ENCODE measurements at regions not wholly inside any gene's neighbourhood (a gene's known extent, or its start where the extent isn't known, plus 50 kb on each side); places are given as distances from the start of the nearest gene placed in this dataset.
A peak's percentile ranks its signal among the peaks of the same experiment; 100 is the strongest.

GRCh38 chr2:204078003-204078698 is 141.6 kb downstream of the ICOS start:
- in situ Hi-C loops (cut with HindIII; ENCODE audit: low pct_unique_long_range_greater_than_20kb, low sequenced_read_pairs), result no loop called here
- no peak for DNase-seq (ENCODE audit: low read depth, low spot score)

- DNase-seq (ENCODE audit: low read depth, low spot score), result no peak
- in situ Hi-C loops (cut with HindIII; ENCODE audit: low pct_unique_long_range_greater_than_20kb, low sequenced_read_pairs), result no loop called here
These were observed 145.2 kb downstream of the ICOS start for GRCh38 chr2:204081487-204082425.

- in situ Hi-C loops (cut with HindIII; ENCODE audit: low pct_unique_long_range_greater_than_20kb, low sequenced_read_pairs), result no loop called here
These were observed 149.6 kb downstream of the ICOS start for GRCh38 chr2:204086167-204086566.

GRCh38 chr2:204089105-204089504 is 152.5 kb downstream of the ICOS start:
- DNase-seq (ENCODE audit: low read depth, low spot score), result no peak
- in situ Hi-C loops (cut with HindIII; ENCODE audit: low pct_unique_long_range_greater_than_20kb, low sequenced_read_pairs), result no loop called here

More at GRCh38 chr2:204086167-204086566, 149.6 kb downstream of the ICOS start:
- no peak for DNase-seq (ENCODE audit: low read depth, low spot score)

- DNase-seq (ENCODE audit: low read depth, low spot score), result no peak
- in situ Hi-C loops (cut with HindIII; ENCODE audit: low pct_unique_long_range_greater_than_20kb, low sequenced_read_pairs), result no loop called here
These were observed 153.0 kb downstream of the ICOS start for GRCh38 chr2:204089574-204089973.

- DNase-seq (ENCODE audit: low read depth, low spot score), result no peak
- in situ Hi-C loops (cut with HindIII; ENCODE audit: low pct_unique_long_range_greater_than_20kb, low sequenced_read_pairs), result no loop called here
These were observed 153.5 kb downstream of the ICOS start for GRCh38 chr2:204090021-204090420.

- DNase-seq (ENCODE audit: low read depth, low spot score), result no peak
- in situ Hi-C loops (cut with HindIII; ENCODE audit: low pct_unique_long_range_greater_than_20kb, low sequenced_read_pairs), result no loop called here
These were observed 168.2 kb downstream of the ICOS start for GRCh38 chr2:204104811-204105210.

- in situ Hi-C loops (cut with HindIII; ENCODE audit: low pct_unique_long_range_greater_than_20kb, low sequenced_read_pairs), result no loop called here
- DNase-seq (ENCODE audit: low read depth, low spot score), result peak; percentile 63
These were observed 171.8 kb downstream of the ICOS start for GRCh38 chr2:204108330-204108751.

- in situ Hi-C loops (cut with HindIII; ENCODE audit: low pct_unique_long_range_greater_than_20kb, low sequenced_read_pairs), result no loop called here
- DNase-seq (ENCODE audit: low read depth, low spot score), result no peak
These were observed 172.3 kb downstream of the ICOS start for GRCh38 chr2:204108781-204109295.

GRCh38 chr2:204109681-204110080 is 173.1 kb downstream of the ICOS start:
- DNase-seq (ENCODE audit: low read depth, low spot score), result no peak
- in situ Hi-C loops (cut with HindIII; ENCODE audit: low pct_unique_long_range_greater_than_20kb, low sequenced_read_pairs), result no loop called here

- DNase-seq (ENCODE audit: low read depth, low spot score), result no peak
- in situ Hi-C loops (cut with HindIII; ENCODE audit: low pct_unique_long_range_greater_than_20kb, low sequenced_read_pairs), result no loop called here
These were observed 173.8 kb downstream of the ICOS start for GRCh38 chr2:204110338-204110741.

- in situ Hi-C loops (cut with HindIII; ENCODE audit: low pct_unique_long_range_greater_than_20kb, low sequenced_read_pairs), result no loop called here
- no peak for DNase-seq (ENCODE audit: low read depth, low spot score)
These were observed 174.4 kb downstream of the ICOS start for GRCh38 chr2:204110751-204111516.

- no peak for DNase-seq (ENCODE audit: low read depth, low spot score)
- in situ Hi-C loops (cut with HindIII; ENCODE audit: low pct_unique_long_range_greater_than_20kb, low sequenced_read_pairs), result no loop called here
These were observed 175.7 kb downstream of the ICOS start for GRCh38 chr2:204112084-204112770.

GRCh38 chr2:204114295-204115136 is 178.0 kb downstream of the ICOS start:
- DNase-seq (ENCODE audit: low read depth, low spot score), result peak; percentile 17
- in situ Hi-C loops (cut with HindIII; ENCODE audit: low pct_unique_long_range_greater_than_20kb, low sequenced_read_pairs), result no loop called here

- in situ Hi-C loops (cut with HindIII; ENCODE audit: low pct_unique_long_range_greater_than_20kb, low sequenced_read_pairs), result no loop called here
- no peak for DNase-seq (ENCODE audit: low read depth, low spot score)
These were observed 178.8 kb downstream of the ICOS start for GRCh38 chr2:204115137-204116056.
